NOMO-1 (cell line): ENCODE measurements at regions not wholly inside any gene's neighbourhood (a gene's known extent, or its start where the extent isn't known, plus 50 kb on each side); places are given as distances from the start of the nearest gene placed in this dataset.

Experiments used
- DNase-seq, 2 experiments: peaks; one replicate each; lab custom pipeline; 2025; ENCODE audit not compliant: unreplicated experiment in 2 of 2; lab: John Stamatoyannopoulos, UW

- DNase-seq: no peak
These were observed 63.0 kb downstream of the C5orf15 start for GRCh38 chr5:133905424-133905823.

- DNase-seq: no peak
These were observed 63.8 kb downstream of the C5orf15 start for GRCh38 chr5:133904641-133905040.

GRCh38 chr5:133902511-133903118, 65.8 kb downstream of the C5orf15 start:
- no peak for DNase-seq

- DNase-seq: no peak
These were observed 67.7 kb downstream of the C5orf15 start for GRCh38 chr5:133900534-133901270.

GRCh38 chr5:133899506-133899905, 68.9 kb downstream of the C5orf15 start:
- no peak for DNase-seq

GRCh38 chr5:133898440-133898839, 70.0 kb downstream of the C5orf15 start:
- no peak for DNase-seq

- DNase-seq: no peak
These were observed 71.0 kb downstream of the C5orf15 start for GRCh38 chr5:133897431-133897830.

- no peak for DNase-seq
These were observed 71.6 kb downstream of the C5orf15 start for GRCh38 chr5:133896873-133897272.

- no peak for DNase-seq
These were observed 72.2 kb downstream of the C5orf15 start for GRCh38 chr5:133895979-133896845.

- DNase-seq: no peak
These were observed 74.3 kb downstream of the C5orf15 start for GRCh38 chr5:133894143-133894542.

- DNase-seq: no peak
These were observed 75.7 kb downstream of the C5orf15 start for GRCh38 chr5:133892774-133893173.

- no peak for DNase-seq
These were observed 76.1 kb downstream of the C5orf15 start for GRCh38 chr5:133892306-133892705.

GRCh38 chr5:133891390-133891789, 77.0 kb downstream of the C5orf15 start:
- no peak for DNase-seq

GRCh38 chr5:133890776-133891280, 77.6 kb downstream of the C5orf15 start:
- no peak for DNase-seq

GRCh38 chr5:133890314-133890713, 78.1 kb downstream of the C5orf15 start:
- no peak for DNase-seq

- DNase-seq: no peak
These were observed 79.0 kb downstream of the C5orf15 start for GRCh38 chr5:133889271-133889905.

- no peak for DNase-seq
These were observed 79.8 kb downstream of the C5orf15 start for GRCh38 chr5:133888625-133888991.

- no peak for DNase-seq
These were observed 82.9 kb downstream of the C5orf15 start for GRCh38 chr5:133885566-133885965.

GRCh38 chr5:133884569-133885311, 83.7 kb downstream of the C5orf15 start:
- no peak for DNase-seq

- DNase-seq: no peak
These were observed 84.5 kb downstream of the C5orf15 start for GRCh38 chr5:133883916-133884315.
